RCC 7860 (cell line): ENCODE measurements at regions not wholly inside any gene's neighbourhood (a gene's known extent, or its start where the extent isn't known, plus 50 kb on each side); places are given as distances from the start of the nearest gene placed in this dataset.

Source experiments
- DNase-seq: peaks from one replicate; pipeline ENCODE4 v3.0.0-alpha.2; 2015; ENCODE audit warnings: low spot score
- FAIRE-seq: peaks from 2 replicates; lab custom pipeline; 2012; peaks lifted over from hg19 to GRCh38; lab: Jason Lieb, UNC

DNA sequence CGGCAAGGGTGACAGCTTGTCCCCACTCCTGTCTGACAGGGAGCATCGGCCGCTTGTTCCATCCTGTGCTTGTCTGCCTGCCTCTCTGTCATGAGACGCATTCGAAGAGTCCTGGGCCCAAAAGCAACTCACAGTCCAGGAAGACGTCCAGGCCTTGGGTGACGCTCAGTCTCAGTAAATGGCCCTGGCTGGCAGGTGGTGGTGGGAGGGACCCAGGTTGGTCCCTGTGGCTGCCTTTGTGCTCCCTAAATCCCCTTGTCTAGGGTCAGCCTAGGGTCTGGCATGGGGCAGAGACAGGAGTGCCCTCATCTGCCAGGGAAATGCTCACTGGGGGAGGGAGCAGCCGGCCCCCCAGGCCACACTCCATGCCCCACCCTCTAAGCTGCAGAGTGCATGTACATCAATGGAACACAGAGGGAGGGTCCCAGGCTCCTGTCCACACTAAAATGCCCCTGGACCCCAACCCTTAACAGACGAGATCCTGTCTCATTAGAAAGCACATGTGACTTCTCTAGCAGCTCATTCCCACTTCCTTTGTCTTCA, 295.2 kb upstream of the ZNF32 start:
- FAIRE-seq: no peak

DNA sequence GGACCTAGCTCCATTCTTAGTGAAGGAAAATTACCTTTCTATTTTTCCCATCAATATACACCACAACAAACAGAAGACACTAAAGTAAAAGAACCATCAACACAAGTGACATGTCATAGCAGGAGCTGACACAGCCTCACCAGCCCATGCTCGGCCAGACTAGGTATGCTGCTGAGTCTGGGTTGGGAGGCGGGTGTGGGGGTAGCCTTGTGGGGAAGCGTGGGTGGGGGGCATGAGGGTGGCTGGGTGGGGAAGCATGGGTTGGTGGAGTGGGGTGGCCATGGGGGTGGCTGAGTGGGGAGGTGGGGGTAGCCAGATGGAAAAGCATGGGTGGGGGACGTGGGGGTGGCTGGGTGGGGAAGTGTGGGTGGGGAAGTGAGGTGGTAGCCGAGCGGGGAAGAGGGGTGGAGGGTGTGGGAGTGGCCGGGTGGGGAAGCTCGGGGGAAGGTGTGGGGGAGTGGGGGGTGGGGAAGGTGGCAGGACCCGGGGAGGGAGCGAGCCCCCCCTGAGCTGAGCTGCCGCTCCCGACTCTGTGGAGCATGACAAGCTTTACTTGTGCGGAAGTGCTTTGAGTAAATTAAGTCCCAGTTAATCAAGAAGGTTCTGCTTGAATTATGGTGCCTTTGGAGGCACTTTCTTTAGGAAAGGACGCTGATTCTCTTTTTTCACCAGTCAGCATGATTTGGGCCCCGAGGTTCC, 294.6 kb upstream of the ZNF32 start:
- no peak for FAIRE-seq

More for the DNA sequence above, 295.2 kb upstream of the ZNF32 start:
- no peak for DNase-seq

DNA sequence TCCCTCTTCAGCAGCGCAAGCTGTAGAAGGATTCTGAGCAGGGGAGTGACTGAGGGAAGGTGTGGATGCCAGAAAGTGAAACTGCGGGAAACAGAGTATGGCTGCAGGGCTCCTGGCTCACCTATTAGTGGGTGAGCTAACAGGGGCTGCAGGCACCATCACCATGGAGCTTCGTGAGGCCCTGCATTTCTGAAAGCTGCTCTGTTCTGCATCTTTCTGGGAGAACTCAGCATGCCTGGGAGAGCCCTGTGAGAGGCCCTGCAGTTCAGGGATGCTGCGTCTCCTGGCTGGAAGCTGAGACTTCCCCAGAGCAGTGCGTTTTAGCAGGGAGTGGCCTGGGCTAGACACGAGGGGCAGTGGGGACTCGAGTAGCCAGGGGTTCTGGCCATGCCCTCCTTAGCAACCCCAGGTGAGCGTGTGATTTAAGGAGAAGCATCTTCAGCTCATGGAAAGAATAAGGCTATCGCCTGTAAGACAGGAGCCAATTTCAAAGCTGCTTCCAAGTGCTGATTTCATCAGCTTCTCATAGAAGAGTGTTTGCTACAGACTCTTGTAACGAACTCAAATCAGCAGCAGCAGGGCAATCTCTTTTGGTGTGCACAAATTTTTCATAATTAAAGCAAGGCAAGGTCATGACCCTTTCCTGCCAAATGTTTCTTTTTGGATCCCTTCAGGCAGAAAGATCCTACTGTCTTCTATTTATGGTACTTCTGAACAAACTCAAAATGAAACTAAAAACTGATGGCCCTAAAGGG, 293.6 kb upstream of the ZNF32 start:
- no peak for FAIRE-seq
- DNase-seq: no peak

More for the DNA sequence above, 294.6 kb upstream of the ZNF32 start:
- DNase-seq: no peak

DNA sequence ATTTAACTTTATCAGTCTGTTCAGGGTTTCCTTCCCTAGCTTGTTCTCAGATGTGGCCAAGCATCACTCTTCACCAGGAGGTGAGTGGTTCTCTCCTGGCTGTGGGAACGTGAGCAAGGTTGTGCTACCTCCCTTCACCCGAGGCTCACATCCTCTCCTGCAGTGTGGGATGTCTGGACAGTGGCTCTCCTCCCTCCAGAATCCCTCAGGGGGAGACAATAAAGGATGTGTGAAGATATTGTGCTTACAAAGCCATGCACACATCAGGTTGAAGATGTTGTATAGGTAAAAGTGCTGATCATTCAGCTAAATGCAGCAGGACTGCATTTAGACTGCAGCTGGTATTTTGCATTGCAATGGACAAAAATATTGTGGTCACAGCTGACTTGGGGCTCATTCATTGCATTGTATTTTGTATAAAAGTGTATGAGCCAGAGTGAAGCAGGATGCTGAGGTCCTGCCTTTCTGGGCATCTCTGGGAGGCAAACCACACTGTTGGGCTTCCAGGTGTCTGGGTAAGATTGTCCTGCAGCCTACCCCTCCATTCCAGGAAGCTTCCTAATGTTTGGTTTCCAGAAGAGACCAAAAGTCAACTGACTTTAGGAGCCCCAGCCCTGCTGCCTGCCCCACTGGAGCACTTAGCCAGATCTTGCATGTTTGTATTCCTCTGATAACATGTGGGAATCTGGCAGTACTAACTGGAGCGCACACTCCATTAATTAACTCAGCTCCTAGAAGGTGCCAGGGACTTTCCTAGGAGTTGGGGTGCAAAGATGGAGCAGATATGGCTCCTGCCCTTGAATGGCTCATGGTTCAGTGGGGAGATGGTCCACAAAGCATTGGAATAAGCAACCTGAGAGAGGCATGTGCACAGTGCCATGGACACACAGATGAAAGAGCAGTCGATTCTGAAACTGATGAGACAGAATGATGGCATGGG, 292.5 kb upstream of the ZNF32 start:
- no peak for FAIRE-seq
- DNase-seq: no peak

DNA sequence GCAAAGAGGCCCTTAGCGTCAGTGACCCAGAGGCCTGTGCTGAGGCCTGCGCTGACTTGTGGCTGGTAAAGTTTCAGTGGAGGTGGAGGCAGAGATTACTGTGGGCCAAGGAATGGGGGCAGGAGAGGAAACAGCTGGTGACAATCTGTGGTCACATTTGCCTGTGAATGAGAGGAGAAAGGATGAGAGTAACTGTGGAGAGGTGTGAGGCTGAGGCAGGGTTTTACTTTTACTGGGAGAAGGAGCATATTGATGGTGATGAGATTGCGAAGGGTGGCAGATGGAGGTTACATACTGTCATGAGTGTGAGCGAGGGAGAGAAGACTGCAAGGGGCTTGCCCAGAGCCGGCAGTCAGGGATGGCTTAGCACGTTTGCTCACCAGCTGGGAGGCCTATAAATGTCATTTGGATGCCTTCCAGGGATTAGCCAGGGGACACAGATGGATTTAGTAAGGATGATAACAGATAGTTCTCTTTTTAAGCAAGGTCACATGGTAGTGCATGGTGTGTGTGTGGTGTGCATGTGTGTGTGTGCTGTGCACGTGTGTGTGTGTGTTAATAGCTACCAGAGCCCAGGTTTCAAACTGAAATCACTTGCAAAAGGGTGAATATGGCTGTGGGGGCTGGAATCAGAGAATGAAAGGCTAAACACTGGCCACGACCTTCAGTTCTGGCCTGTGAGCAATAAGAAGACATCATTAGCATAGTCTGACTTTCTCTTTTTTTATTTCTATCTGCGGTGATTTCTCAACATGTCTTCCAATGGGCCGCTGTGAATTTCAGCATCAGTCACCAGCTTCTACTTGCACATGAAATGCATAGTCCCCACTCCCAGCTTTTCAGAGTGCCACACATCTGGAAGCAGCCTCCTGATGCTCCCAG, 291.5 kb upstream of the ZNF32 start:
- FAIRE-seq (no peak), DNase-seq (no peak)

DNA sequence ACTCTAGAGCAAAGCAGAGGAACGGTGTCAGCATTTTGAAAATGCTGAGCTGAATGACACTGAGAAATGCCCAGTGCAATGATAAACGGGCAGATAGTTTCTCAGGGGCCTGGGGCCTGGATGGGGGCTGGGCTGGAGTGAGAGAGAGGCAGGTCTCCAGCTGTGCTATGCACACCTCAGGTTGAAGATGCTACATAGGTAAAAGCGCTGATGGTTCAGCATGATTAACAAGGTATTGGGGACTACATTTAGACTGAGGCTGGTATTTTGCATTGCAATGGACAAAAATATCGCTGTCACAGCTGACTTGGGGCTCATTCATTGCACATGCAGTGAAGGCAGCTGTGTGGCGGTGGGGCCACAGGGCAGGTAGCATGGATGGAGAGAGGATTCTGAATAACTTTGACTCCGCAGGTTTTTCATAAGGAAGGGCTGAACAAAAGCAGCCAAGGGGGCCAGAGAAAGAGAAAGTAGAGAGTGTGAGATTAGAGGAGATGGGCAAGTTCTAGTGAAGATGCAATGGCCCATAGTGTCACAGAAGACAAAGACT, 290.8 kb upstream of the ZNF32 start:
- DNase-seq (no peak), FAIRE-seq (no peak)

DNA sequence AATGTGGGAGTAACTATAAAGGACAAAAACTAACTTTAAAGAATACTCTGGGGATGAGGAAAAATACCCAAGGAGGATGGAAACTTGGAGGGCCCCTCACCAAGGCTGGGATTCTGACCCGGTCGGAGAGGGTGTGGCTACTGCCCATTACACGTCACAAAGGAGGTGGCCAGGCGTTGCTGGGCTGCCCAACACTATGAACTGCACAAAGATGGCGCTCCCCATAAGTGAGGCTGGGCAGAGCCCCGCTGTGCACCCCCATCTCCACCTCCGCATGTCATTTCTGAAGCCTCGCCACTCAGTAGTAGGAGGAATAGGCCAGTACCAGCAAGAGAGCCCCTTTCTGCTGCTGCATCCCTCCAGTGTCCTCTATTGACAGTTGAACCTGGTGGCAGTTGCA, 290.1 kb upstream of the ZNF32 start:
- no peak for FAIRE-seq

DNA sequence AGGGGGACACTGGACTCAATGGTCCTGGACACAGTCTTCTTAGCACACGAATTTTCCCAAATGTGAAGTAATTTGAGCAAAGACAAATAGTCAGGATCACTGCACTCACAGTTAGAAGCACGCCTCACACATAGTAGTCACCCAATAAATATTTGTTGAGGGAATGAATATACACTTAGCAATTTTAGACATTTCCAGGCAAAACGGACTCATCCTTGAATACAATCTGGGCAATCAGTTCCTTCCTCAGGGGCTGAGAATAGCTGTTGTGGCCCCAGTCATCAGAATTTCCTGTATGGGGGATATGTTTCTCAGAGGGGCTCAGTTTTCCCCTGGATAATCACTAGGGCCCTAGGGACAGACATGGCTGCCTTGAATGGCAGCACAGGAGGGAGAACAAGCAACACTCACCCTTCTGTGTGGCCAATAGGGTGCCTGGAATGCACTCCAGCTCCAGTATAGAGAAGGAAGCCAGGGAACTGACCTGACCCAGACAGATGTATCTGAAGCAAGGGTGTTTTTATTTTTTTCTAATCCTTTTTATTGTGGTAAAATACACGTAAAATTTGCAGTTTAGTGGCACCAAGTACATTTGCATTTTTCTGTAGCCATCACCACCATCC, 282.7 kb upstream of the ZNF32 start:
- DNase-seq (peak; percentile 59), FAIRE-seq (no peak)

More for the DNA sequence above, 290.1 kb upstream of the ZNF32 start:
- no peak for DNase-seq

DNA sequence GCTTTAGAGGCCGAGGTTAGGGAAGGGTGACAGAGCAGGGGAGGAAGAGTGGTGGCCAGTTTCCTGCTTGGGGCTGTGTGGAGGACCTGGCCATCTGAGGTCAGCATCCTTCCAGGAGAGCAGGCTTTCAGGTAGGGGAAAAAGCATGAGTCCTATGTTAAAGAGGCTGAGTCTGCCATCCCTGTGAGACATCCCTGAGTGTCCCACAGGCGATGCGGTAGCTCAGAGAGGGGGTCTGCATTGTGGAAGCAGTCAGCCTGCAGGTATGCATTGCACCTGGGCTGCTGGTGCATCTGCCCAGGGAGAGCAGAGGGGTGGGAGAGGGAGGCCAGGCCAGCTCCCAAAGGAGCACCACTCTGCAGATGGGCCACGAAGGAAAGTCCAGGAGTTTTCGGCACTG, 282.1 kb upstream of the ZNF32 start:
- FAIRE-seq: no peak
- no peak for DNase-seq

DNA sequence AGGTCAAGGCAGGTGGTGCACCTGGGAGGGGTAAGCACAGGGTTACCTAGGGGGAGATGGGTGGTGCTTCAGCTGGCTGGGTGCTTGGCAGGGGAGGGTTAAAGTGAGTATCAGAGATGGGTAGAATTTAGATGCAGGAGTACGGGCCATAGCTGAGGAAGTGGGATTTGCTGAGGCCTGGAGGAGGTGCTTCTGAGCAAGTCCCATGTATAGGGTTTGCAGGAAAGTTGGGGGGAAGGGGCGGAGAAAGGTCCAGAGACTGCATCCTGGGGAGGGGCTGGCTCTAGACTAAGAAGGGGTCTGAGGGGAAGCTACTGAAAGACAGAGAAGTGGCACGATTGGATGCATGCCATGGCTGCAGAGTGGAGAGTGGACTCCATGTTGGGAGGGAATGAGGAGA, 281.6 kb upstream of the ZNF32 start:
- no peak for DNase-seq

DNA sequence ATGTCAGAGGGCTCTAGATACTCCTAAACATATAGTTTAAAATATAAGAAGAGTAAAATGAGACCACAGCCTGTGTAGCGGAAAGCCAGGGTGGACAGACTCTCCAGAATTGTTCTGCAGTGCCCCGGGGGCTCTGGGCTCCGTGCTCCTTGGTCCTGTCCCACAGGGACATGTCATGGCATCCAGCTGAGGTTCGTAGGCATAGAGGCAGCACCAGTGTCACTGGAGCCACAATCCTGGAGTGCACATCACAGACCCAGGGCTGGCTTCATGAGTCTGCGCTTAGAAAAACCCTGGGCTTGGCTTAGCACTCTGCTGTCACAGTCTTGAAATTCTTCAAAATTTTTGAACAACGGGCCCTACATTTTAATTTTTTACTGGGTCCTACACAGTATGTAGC, 280.4 kb upstream of the ZNF32 start:
- no peak for DNase-seq
- no peak for FAIRE-seq

More for the DNA sequence above, 281.6 kb upstream of the ZNF32 start:
- no peak for FAIRE-seq

DNA sequence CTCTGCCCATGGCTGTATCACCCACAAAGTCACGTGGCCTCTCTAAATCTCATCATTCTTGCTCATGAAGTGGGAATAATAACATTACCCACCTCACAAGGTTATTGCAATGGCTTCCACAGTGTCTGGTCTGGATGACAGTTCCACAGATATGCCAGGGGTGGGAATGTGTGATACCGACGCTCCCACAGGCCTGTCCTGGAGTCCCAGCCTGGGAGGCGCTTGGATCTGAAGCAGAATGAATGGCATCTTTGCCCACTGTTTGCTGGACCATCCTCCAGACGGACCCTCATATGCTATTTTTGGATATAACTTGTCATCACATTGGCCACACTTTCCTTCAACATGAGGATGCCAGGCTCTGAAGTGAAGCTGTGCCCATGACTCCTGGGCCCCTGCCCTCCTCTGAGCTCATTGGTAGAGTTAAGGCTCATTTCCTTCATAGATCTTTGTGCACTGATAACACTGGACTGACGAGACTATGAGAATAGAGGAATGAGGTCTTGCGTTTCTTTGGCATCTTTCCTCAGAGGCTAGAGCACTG, 279.8 kb upstream of the ZNF32 start:
- no peak for FAIRE-seq

DNA sequence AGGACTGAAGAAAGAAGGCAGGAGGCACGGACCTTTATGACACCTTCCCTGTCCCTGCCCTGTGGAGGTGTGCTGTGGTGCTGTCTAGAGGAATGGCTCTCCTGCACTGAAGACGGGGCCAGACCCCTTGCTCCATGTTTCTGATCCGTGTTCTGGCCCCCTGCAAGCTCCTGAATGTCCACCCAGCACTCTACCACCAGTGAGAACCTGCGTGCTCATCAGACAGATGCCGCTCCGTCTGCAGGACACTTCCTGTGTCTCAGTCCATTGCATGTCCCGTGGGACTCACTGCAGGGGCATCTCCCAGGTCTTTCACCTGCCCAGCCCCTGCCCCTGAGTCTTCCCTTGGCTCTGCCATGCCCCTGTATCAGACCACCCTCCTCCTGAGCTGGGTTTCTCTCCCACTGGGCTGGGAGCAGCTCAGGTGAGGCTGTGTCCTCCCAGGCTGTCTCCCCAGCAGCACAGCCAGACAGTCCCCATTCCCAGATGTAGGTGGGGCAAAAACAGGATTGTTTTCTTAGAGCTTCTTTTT, 278.3 kb upstream of the ZNF32 start:
- DNase-seq (no peak), FAIRE-seq (no peak)

More for the DNA sequence above, 279.8 kb upstream of the ZNF32 start:
- no peak for DNase-seq

DNA sequence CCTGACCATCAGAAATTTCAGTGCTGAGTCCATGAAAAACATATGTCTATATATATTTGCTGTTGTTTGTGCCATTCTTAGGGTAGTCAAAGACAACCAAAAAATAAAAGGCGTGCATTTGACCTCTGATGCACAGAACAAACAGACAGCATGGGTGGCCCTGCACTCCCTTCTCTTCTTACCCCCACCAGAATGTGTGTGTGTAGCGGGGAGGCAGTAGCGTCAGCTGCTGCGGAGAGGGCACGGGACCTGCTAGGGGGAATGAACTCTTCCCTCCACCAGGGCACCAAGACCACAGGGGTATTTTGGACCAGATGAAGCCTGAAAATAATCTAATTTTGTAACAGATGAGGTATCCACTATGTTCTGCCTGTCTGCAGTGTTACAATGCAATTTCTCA, 277.7 kb upstream of the ZNF32 start:
- FAIRE-seq: no peak

DNA sequence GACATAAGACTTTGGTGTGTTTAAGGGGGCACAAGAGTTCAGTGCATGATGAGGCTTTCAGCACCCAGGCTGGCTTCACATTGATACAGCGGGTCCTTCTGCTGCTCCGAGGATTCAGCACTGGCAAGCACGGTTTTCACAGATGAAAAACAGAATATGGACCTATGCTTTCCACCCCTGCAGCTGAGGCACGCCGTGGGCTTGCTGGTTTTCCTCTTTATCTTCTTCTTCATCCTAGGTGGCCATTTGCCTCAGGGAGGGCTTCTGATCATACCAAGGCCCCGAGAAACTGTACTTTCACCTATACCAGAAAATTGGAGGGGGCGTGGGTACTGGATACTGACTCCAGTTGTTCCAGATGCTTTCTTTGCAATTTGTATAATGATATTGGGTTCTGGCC, 277.1 kb upstream of the ZNF32 start:
- DNase-seq (no peak), FAIRE-seq (no peak)

More for the DNA sequence above, 277.7 kb upstream of the ZNF32 start:
- DNase-seq: no peak

DNA sequence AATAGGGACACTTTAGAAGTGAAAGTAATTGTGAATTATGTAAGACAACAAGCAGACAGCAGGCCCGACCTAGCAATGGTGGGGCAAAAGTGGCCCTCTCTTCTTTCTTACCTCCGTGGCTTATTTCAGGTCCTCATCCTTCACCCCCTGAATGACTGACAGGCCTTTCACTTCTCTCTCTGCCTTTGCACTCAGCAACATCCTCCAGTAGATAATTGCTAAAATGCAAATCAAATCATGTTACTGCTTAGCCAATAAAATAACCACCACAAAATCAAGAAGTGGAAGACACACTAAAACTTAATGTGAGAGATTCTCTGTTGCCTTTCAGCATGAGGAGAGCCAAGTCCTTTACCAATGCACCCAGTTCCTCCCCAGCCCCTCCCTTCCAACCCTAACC, 274.6 kb upstream of the ZNF32 start:
- FAIRE-seq (no peak), DNase-seq (no peak)

DNA sequence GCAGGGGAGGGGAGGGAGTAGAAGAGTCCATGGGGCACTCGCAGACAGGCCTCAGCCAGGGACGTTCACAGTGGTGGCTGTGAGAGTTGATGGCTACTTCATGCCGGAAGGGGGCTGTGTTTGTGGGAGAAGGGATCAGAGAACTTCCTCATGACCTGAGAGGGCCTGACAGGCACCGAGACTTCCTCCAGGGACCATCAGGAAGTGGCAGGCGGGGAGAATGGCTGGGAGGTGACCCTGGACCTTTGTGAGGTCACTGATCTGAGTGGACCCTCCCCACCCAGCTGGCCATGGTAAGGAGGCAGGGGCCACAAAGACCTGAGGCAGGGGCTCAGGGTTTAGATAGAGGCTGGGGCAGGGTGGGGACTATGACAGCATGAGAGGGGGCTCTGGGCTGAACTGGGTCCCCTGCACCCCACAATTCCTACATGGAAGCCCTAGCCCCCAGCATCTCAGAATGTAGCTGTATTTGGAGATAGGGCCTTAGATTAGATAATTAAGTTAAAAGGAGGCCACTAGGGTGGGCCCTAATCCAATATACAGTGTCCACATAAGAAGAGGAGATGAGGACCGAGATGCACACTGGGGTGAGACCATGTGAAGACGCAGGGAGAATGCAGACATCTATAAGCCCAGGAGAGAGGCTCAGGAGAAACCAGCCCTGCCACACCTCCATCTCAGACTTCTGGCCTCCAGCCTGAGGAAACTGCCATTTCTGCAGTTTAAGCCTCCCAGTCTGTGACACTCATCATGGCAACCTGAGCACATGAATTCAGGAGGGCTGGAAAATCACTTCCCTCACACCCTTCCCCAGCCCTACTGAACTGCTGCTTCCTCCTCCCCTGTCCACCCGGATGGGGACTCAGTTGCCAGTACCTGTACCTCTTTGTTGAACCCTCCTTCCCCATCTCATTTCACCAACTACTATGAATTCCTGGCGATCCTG, 273.9 kb upstream of the ZNF32 start:
- DNase-seq: no peak
- no peak for FAIRE-seq

DNA sequence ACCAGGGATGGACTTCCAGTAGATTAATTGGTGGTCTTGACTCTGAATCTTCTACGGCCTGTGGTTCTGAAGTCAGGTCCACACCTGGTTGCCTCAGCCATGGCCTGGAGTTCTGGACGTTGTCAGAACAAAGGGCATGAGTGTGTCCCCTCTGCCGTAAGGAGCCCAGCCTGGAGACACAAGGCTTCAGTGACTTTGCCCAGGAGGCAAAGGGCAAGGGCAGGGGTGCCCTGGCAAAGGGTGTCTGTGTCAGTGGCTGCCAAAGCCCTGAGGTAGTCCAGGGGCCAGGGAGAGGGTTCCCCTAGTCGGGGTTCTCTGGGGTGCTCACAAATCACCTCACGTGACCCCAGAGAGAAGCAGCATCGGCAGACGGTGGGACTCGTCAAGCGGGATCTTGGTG, 273.2 kb upstream of the ZNF32 start:
- FAIRE-seq (no peak), DNase-seq (no peak)
